Activated effector memory CD4-positive, alpha-beta T cell treated with anti-CD3 and anti-CD28 coated beads, Interleukin-2, amount 50 U/mL, for 16 hours (primary cell): ENCODE measurements at regions not wholly inside any gene's neighbourhood (a gene's known extent, or its start where the extent isn't known, plus 50 kb on each side); places are given as distances from the start of the nearest gene placed in this dataset.

Source experiments
- DNase-seq: peaks from one replicate; pipeline ENCODE4 v3.0.0-alpha.2; 2020

GRCh38 chr12:46445551-46446235, 73.1 kb upstream of the SLC38A2 start:
- DNase-seq, result no peak

- no peak for DNase-seq
Measured at GRCh38 chr12:46445093-46445492, 72.5 kb upstream of the SLC38A2 start.

GRCh38 chr12:46443594-46444263, 71.2 kb upstream of the SLC38A2 start:
- DNase-seq, result no peak

- DNase-seq, result no peak
Measured at GRCh38 chr12:46442738-46443137, 70.2 kb upstream of the SLC38A2 start.

GRCh38 chr12:46442239-46442638, 69.7 kb upstream of the SLC38A2 start:
- no peak for DNase-seq

GRCh38 chr12:46439793-46440511, 67.4 kb upstream of the SLC38A2 start:
- no peak for DNase-seq

- no peak for DNase-seq
Measured at GRCh38 chr12:46438719-46439319, 66.2 kb upstream of the SLC38A2 start.

GRCh38 chr12:46438256-46438655, 65.7 kb upstream of the SLC38A2 start:
- DNase-seq, result no peak

- DNase-seq, result no peak
Measured at GRCh38 chr12:46437469-46437868, 64.9 kb upstream of the SLC38A2 start.

- DNase-seq, result no peak
Measured at GRCh38 chr12:46436747-46437146, 64.2 kb upstream of the SLC38A2 start.

GRCh38 chr12:46435625-46436024, 63.1 kb upstream of the SLC38A2 start:
- no peak for DNase-seq

- no peak for DNase-seq
Measured at GRCh38 chr12:46435029-46435428, 62.5 kb upstream of the SLC38A2 start.

GRCh38 chr12:46433829-46434228, 61.3 kb upstream of the SLC38A2 start:
- no peak for DNase-seq

GRCh38 chr12:46432325-46432724, 59.8 kb upstream of the SLC38A2 start:
- no peak for DNase-seq

GRCh38 chr12:46430340-46430948, 57.9 kb upstream of the SLC38A2 start:
- DNase-seq, result no peak
